ENCODE measurements at regions not wholly inside any gene's neighbourhood (a gene's known extent, or its start where the extent isn't known, plus 50 kb on each side); places are given as distances from the start of the nearest gene placed in this dataset.
"Not testable (repeated sequence)": the region's sequence is repeated elsewhere in the genome, so short reads cannot be mapped to it uniquely, and the experiment has no call there.

DNA sequence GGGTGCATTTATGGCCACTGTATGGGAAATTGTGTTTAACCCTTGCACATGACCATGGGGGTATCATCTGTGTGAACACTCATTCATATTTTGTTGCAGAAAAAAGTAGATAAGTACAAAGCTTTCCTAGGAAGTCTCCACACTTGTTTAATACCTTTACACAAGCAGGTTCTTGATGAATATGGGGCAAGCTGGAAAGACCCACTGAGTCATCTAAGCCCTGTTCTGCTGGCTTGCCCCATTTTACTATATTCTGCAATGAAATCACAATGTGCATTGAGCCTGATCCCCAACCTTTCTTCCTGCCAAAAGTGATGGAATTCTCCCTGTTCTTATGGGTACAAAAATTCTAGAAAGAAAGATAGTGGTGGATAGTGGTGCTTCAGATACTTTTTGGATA, 99.8 kb downstream of the CCDC71L start:
- no peak for DNase-seq

DNA sequence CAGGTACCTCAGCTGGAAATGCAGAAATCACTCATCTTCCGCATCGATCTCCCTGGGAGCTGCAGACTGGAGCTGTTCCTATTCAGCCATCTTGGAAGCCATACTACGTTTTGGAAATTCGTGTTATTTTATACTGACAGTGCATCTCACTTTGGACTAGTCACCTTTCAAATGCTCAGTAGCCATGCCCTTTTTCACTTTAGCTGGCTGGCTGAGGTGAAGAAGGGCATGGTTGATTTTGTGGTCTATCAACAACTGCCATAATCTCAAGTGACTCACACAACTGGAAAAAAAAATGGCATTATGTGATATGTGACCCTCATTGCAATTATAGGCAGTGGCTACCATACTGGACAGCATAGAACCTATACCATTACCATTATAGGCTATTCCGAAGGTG, 100.5 kb downstream of the CCDC71L start:
- no peak for DNase-seq

DNA sequence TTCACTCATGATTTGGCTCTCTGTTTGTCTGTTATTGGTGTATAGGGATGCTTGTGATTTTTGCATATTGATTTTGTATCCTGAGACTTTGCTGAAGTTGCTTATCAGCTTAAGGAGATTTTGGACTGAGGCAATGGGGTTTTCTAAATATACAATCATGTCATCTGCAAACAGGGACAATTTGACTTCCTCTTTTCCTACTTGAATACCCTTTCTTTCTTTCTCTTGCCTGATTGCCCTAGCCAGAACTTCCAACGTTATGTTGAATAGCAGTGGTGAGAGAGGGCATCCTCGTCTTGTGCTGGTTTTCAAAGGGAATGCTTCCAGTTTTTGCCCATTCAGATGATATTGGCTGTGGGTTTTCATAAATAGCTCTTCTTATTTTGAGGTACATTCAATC, 104.7 kb downstream of the CCDC71L start:
- DNase-seq, result not testable (repeated sequence)

GRCh38 chr7:106554623-106555022, 106.3 kb downstream of the CCDC71L start:
- not testable (repeated sequence) for DNase-seq

DNA sequence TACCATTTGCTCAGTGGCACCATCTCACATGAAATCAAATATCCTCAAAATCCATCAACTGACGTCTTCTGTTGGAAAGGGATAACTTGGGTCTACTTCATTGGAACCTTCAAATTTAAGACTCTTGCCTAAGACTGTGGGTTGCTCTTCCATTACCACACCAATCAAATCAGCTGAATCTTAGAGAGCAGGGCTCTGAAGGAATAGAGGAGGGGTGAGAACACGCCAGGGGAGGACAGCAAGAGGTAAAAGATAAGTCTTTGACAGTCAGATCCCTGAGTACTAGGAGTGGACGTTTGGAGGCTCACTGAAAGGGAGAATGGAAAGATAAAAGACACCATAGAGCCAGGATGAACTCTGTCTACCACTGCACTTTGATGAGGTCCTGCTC, 107.5 kb downstream of the CCDC71L start:
- DNase-seq, result no peak

DNA sequence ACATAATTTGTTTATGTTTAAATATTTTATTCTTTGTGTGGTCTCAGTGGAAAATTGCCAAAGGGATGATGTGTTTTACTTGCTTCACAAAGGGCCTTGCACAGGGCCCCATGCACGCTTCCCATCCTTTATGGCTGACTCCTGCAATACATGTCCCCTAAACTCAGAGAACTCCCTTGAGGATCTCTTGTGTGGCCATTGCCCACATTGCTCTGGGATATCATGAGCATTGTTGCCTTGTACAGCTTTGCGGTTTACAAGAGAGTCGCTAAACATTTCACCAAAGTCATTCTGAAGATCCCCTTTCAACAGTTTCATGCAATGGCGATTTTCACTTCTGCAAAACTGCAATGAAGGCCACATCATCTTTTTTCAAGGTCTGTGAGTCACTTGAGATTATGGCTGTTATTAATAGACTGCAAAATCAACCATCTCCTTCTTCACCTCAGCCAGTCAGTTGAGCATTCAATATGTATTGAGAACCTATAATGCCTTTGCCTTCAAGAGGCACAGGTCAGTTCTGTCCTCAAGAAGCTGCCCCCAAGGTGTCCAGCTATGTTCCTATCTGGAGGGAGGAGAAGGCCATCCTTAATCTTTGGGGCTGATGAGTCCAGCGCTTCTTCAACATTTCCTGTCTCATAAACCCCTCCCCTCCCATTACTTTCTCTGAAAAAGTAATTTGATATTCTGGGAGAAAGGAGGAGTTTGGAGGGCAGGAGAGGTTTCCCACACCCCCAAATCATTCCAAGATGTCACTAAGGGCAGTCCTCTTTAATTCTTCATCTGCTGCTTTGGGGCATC, 108.1 kb downstream of the CCDC71L start:
- no peak for DNase-seq

DNA sequence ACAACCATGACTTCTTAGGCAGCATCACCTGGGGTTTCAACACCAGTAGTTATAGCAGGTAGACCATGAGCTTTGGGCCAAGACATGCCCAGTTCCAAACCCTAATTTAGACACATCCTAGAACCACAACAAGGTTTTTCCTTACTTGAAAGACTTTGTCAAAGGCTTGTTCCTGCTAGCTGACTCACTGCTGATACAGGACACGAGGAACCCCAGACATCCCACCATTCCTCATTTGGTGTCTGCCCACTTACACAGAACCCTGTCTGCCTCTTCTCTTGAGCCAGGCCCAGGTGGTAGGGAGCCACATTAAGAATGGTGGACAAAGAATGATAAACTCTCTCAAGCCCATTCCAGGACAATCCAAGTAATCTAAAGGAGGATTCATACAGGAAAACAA, 109.0 kb downstream of the CCDC71L start:
- no peak for DNase-seq

GRCh38 chr7:106548491-106548890, 112.5 kb downstream of the CCDC71L start:
- DNase-seq, result no peak

- DNase-seq, result no peak
Observed at GRCh38 chr7:106545275-106545674, 115.7 kb downstream of the CCDC71L start.

GRCh38 chr7:106543221-106543757, 117.7 kb downstream of the CCDC71L start:
- no peak for DNase-seq

DNA sequence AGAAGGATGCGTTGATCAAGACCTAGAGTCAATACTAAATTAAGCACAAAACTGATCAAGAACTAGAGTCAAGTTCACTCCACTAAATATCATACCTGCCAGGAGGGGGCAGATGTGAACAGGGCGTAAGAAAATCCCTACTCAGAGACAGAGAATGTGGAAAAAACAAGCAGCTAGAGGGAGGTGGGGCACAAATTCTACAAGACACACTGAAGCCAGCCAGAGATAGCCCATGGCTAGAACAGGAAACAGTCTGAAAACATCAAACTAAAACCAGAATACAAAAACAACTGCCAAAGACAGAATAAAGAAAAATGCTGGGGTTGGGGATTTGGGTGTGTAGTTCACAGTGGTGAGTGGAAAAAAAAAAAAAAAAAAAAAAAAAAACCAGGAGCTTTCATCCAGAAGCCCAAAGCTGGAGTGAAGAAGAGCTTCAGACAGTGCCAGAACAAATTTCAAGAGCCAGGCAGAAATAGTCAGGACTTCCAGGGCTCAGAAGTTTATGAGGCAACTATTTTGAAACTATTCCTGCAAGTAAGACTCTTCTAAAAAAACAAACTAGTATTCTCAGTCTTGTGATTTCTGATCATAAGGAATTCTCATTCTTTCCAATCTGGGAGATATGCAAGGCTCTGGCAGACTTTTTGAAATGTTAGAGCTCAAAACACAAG, 118.3 kb downstream of the CCDC71L start:
- peak; percentile 11 to 77 for DNase-seq

GRCh38 chr7:106538638-106539037, 122.3 kb downstream of the CCDC71L start:
- no peak for DNase-seq

GRCh38 chr7:106537119-106537518, 123.8 kb downstream of the CCDC71L start:
- no peak for DNase-seq

DNA sequence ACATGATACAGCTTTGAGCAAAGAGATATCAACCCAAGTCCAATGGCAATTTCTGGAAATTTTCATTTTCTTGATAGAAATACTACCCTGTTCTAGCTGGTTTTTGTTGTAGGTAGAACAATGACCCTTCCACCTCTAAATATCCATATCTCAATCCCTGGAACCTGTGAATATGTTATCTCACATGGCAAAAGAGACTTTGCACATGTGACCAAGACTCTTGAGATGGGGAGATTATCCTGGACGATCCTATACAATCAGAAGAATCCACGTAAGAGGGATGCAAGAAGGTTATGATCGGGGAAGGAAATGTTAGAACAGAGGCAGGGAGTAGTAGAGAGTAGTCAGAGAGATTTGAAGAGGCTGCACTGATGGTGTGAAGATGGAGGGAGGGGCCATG, 124.9 kb downstream of the CCDC71L start:
- DNase-seq, result no peak

- DNase-seq, result no peak
Observed at GRCh38 chr7:106535234-106535932, 125.6 kb downstream of the CCDC71L start.

DNA sequence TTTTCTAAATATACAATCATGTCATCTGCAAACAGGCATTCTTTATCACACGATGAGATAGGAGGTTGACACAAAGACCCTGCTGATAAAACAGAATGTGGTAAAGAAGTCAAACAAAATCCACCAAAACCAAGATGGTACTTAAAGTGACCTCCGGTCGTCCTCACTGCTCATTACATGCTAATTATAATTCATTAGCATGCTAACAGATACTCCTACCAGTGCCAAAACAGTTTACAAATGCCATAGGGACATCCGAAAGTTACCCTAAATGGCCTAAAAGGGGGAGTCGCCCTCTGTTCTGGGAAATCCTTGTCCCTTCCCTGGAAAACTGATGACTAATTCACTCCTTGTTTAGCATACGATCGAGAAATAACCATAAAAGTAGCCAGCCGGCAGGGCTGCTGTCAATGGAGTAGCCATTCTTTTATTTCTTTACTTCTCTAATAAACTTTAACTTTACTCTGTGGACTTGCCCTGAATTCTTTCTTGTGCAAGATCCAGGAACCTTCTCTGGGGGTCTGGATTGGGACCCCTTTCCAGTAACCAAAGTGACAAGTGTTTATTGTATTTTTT, 126.6 kb downstream of the CCDC71L start:
- no peak for DNase-seq

- DNase-seq, result not testable (repeated sequence)
Observed at GRCh38 chr7:106530183-106530582, 130.8 kb downstream of the CCDC71L start.

GRCh38 chr7:106526617-106527016, 134.3 kb downstream of the CCDC71L start:
- DNase-seq, result not testable (repeated sequence)

DNA sequence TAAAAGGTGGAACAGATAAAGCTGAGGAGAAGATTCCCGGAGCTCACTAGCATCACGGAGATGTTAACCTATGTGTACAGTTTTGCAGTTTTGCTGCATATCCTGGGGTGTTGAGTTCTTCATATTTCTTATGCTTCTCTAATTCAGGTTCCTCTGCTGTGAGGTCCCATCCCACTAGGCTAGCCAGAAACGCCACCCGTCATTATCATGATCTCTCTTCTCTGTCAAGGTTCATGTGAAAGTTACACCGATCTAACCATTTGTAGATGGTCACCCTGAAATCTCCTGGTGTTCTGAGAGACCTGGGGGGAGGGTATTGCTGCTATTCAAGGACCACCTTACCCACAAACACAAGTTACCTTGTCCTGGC, 136.3 kb downstream of the CCDC71L start:
- DNase-seq, result no peak

GRCh38 chr7:106523482-106523881, 137.5 kb downstream of the CCDC71L start:
- DNase-seq, result no peak

DNA sequence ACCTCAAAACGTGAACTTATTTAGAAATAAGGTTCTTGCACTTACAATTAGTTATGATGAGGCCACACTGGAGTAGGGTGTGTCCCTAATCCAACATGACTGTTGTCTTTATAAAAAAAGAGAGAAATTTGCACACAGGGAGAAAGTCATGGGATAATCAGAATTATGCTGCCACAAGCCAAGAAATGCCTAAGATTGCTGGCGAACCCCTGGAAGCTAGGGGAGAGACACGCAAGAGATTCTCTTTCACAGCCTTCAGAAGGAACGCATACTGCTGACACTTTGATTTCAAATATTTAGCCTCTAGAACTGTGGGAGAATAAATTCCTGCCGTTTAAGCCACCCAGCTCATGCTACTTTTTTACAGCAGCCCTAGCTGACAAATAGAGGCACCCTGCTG, 138.3 kb downstream of the CCDC71L start:
- DNase-seq, result no peak

DNA sequence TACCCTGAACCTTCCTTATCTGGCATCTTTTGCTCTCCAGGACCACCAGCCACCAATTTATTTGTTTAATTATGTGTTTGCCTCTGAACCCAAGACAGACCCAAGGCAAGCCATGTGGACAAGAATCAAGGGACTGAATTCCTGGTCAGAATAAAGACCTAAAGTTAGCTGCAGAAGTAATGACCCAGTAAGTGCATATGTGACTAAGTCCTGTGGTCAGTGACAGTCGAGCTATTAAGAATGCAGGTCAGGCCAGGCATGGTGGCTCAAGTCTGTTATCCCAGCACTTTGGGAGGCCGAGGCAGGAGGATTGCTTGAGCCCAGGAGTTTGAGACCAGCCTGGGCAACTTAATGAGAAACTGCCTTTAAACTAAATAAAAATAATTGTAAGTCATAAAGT, 139.4 kb downstream of the CCDC71L start:
- no peak for DNase-seq

GRCh38 chr7:106520962-106521514, 139.9 kb downstream of the CCDC71L start:
- no peak for DNase-seq
